GM18873 (cell line): ENCODE measurements at regions not wholly inside any gene's neighbourhood (a gene's known extent, or its start where the extent isn't known, plus 50 kb on each side); places are given as distances from the start of the nearest gene placed in this dataset.
"Not testable (repeated sequence)": the region's sequence is repeated elsewhere in the genome, so short reads cannot be mapped to it uniquely, and the experiment has no call there.

Experiments
- ATAC-seq: cut with Tn5 transposase; IDR thresholded peaks from one replicate; pipeline ENCODE4 v1.9.1; 2021; ENCODE audit warnings: mild to moderate bottlenecking, moderate library complexity, moderate number of reproducible peaks; ENCODE audit not compliant: unreplicated experiment, low FRiP score

DNA sequence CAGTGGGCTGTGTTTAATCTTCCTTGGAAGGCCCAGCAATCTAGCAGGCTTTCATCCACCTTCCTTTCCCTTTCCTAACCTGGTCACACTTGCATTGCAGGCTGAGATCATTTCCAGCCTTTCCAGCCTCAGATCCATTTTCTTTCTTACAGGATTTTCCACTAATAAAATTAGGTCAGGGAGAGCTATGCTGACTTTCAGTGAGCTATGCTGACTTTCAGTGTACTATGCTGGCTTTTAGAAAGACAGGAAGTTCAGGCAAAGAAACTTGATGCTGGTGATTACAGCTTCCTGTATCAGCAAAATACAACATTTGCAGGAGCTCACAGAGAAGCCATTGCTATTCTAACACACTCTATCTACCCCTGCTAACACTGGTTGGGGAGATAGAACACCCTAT, 735.0 kb downstream of the CCDC85A start:
- no peak for ATAC-seq

DNA sequence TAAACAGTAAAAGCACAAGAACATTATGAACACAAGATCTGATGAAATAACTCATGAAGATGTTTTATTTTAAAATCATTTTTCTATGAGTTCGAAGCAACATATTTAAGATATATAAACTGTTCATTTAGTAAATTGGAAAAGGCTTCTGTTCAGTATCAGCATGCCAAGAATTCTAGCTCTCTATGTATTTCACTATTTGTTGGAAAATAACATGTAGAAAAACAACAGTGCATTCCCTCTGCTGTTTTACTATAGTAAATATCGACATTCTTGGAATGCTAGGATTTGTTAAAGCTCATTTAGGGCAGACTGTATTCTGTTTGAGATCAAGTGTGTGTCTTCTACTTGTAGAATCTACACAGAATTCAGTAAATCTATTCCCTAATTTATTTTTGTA, 750.2 kb downstream of the CCDC85A start:
- ATAC-seq, result no peak

DNA sequence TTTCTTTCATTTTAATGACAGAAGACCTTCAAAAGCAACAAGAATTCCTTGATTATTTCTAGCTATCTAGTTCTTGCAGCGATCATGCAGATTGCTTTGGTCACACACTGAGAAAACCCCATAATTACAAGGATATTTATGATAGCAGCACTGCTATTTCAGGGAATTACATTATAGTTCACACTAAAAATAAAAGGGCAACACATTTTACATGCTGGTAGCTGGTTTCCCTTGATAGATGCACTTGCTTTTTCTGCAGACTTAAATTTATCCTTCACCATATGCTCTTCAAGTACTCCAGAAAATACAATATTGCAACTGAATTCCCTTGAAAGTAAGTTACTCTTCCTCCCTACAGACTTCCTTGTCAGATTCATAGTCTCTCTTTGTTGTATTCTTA, 751.1 kb downstream of the CCDC85A start:
- no peak for ATAC-seq

DNA sequence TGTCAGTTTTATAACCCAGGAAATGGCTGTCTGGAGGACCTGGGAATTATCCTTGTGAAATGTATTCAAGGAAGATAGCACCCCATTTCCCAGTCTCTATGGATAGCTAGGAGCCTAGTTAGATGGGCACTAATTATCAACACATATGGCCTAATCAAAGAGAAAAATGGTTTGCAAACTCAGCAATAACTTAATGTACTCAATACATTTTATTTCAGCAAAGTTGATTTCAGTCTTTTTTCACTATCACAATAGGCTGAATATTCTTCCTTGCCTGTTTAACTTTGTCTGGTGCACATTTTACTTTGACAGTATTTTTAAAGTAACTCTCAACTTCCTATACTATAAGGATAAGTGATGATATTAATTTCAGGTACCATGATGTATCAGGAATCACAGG, 756.3 kb downstream of the CCDC85A start:
- no peak for ATAC-seq

DNA sequence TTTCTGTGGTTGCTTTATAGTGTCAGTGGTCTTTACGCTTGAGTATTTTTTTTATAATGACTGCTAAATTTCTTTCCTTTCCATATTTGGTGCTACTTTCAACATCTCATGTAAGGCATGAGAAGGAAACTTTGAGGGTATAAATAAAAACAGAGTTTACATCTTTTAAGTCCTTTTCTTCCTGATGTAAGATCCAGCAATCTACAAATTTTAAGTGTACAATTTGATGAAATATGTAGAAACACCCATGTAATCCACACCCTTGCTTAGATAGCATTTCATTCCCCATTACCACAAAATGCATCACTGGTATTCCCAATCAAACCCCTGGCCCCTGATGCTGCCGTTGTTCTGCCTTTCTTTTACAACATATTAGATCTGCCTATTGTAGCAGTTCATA, 769.1 kb downstream of the CCDC85A start:
- ATAC-seq, result no peak

GRCh38 chr2:56960581-56960980, 776.8 kb downstream of the CCDC85A start:
- ATAC-seq, result no peak

DNA sequence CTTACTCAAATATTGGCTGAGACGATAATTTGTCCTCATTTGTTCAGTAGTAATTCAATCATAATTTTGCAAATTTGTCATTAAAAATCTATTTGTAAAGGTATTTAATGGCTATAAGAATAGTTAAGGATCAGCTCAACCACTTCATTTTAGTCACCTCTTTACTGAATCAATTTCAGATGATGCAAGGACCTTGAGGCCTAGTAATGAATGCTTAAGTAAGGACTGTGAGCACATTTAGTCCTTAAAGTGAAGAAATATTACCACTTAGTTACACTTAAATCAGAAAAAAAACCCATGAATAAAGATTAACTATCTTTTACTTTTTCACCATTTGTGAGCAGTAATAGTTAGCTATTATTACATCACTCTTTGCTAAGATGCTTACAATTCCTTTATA, 778.9 kb downstream of the CCDC85A start:
- no peak for ATAC-seq

DNA sequence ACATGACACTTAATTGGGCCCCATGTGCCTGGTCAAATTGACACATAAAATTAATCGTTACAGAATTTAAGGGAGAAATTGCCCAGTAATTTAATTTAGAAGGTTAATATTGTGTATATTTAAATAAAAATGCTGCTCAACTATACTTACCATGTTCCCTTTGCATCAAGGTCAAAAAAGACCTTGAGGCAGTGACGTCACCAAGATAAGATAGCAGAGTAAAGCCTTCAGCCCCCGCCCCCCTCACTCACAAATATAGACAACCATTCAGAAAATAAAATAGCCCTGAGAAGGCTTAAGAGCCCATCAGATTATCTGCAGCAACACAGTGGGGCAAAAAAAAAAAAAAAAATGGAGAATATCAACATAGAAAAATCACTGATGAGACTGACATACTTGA, 785.7 kb downstream of the CCDC85A start:
- no peak for ATAC-seq

GRCh38 chr2:56971383-56971974, 787.7 kb downstream of the CCDC85A start:
- ATAC-seq, result no peak

DNA sequence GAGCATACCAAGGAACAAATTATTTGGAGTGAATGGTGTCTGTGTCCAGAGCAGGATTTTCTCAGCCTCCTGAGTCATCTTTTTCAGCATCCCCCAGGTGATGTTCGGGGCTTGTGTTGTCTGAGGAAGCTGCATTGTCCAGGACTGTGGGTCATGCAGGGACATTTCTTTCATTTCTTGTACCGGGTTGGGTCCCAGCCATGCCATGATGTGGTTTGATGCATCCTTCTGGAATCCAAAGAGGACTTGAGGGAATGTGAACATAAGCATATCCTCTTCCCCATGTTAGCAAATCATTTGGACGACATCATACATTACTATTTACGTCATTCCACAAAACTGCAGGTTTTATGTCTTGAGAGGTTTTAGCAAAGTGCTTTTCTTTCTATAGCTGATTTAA, 797.8 kb downstream of the CCDC85A start:
- no peak for ATAC-seq

DNA sequence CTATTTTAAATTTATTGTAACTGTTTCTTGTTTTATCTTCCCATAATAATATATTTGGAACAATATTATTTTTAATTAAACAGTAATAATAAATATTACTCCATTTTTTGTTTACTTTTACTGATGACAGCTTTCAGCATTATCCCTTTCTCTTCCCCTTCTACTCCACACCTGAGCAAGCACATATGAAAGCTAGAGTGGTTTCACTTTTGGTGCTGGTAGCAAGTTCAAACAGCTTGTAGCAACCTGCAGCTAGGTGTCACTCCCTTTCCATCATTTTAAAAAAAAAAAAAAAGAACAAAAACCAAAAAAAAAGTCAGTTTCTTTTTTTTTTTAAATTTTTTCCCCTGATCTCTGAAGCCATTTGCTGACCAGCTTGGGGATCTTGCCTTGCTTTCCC, 801.8 kb downstream of the CCDC85A start:
- ATAC-seq, result no peak

GRCh38 chr2:57022496-57022895, 838.7 kb downstream of the CCDC85A start:
- no peak for ATAC-seq

DNA sequence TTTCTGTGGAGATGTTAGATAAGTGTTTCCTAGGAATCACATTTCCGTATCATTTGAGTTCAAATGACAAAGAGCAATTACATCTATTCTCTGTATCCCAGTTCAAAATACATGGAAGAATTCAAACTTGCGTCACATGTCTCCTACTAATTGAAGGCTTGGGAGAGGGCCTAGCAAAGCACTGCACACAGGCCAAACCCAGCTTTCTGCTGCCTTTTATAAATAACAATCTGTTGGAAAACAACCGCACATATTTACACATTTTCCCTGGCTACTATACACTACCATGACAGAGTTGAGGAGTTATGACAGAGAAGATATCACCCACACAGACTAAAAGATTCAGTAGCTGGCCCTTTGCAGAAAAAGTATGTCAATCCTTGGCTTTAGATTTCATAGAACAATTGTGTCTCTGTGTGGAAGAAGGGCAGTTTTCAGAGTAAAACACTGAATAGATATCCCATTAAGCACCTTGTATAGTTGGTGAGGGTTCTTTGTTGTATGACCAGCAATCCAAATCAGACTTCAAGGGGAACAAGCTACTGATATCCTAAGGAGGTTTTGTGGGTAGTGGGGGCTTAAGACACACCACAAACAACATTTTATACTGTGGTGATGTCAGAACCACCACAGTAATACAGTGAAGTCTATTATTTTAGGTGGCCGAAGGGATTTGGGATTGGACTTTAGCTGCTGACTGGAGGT, 861.3 kb downstream of the CCDC85A start:
- ATAC-seq, result no peak

DNA sequence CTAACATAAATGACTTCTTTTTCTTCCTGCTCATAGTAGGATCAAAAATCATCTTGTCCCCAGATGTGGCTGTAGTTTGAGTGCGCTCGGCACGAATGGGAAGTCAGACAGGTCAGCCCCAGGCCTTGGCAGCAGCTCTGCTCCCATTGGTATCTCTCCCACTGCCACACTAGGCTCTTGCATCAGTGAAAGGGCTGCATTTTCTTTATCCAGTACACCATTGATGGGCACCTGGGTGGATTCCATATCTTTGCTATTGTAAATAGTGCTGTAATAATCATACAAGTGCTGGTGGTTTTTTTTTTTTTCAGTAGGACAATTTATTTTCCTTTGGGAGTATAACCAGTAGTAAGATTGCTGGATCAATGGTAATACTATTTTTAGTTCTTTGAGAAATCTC, 865.5 kb downstream of the CCDC85A start:
- no peak for ATAC-seq

DNA sequence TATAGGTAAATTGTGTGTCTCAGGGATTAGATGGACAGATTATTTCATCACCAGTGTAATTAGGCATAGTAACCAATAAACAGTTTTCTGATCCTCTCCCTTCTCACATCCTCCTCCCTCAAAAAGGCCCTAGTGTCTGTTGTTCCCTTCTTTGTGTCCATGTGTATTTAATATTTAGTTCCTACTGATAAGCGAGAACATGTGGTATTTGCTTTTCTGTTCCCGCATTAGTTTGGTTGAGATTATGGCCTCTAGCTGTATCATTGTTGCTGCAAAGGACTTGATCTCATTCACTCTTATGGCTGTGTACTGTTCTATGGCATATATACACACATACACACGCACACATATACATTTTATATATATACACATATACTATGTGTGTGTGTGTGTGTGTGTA, 866.2 kb downstream of the CCDC85A start:
- no peak for ATAC-seq

GRCh38 chr2:57066301-57066700, 882.5 kb downstream of the CCDC85A start:
- ATAC-seq, result not testable (repeated sequence)

- no peak for ATAC-seq
Measured at GRCh38 chr2:57075226-57075625, 891.4 kb downstream of the CCDC85A start.

DNA sequence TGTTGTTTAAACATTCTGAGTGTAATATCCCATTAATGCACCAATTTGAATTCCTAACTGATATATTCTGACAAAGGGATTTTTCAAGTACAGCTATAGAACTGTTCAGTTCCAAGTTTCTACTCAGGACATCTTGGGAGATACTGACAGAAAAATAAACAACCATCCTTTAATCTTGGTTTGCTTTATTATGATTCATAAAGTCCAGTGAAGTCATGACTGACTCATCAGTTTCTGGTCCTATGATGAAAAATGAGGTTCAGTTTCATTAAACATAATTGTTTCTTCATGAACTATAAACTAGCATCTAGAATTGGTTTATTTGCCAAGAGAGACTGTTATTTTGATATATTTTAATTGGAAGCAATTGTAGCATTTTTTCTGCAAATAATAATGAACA, 896.2 kb downstream of the CCDC85A start:
- no peak for ATAC-seq

GRCh38 chr2:57084697-57085281, 901.0 kb downstream of the CCDC85A start:
- no peak for ATAC-seq

- no peak for ATAC-seq
Measured at GRCh38 chr2:57093020-57093419, 909.2 kb downstream of the CCDC85A start.

DNA sequence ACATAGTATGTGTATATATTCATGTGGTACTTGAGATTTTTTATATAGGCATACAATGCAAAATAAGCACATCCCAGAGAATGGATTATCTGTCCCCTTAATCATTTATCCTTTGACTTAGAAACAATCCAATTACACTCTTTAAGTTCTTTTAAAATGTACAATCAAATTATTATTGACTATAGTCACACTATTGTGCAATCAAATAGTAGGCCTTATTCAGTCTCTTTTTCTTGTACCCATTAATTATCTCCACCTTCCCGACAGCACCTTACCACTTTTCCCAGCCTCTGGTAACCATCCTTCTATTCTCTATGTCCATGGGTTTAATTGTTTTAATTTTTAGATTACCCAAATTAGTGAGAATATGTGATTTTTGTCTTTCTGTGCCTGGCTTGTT, 914.1 kb downstream of the CCDC85A start:
- no peak for ATAC-seq

DNA sequence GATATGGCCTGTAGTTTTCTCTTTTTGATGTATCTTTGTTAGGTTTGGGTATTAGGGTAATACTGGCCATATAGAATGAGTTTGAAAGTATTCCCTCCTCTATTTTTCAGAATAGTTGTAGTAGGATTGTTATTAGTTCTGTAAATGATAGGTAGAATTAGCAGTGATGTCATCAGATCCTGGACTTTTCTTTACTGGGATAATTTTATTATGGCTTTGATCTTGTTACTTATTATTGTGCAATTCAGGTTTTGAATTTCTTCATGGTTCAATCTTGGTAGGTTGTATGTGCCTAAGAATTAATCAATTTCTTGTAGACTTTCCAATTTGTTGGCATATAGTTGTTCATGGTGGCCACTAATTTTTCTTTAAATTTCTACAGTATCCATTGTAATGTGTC, 916.6 kb downstream of the CCDC85A start:
- no peak for ATAC-seq
